Brain microvascular endothelial cell (primary cell): ENCODE measurements at regions not wholly inside any gene's neighbourhood (a gene's known extent, or its start where the extent isn't known, plus 50 kb on each side); places are given as distances from the start of the nearest gene placed in this dataset.

Experiments
- DNase-seq: peaks from one replicate; pipeline ENCODE4 v3.0.0-alpha.2; 2020
- H3K27ac ChIP-seq: fragments of 250-450 bp; sonication (Bioruptor Pico); 2 replicates; pipeline ENCODE4 v1.5.1; 2020; ENCODE audit warnings: mild to moderate bottlenecking, moderate library complexity
- H3K27me3 ChIP-seq: fragments of 250-450 bp; sonication (Bioruptor Pico); replicated peaks from 2 replicates; pipeline ENCODE4 v1.5.1; 2020; ENCODE audit warnings: mild to moderate bottlenecking
- H3K36me3 ChIP-seq: fragments of 250-450 bp; sonication (Bioruptor Pico); replicated peaks from 2 replicates; pipeline ENCODE4 v1.5.1; 2020; ENCODE audit warnings: mild to moderate bottlenecking
- H3K4me3 ChIP-seq: 2 replicates; pipeline ENCODE4 v1.5.1; 2011; ENCODE audit warnings: low read depth, mild to moderate bottlenecking, control low read depth, low read length, moderate library complexity
- in situ Hi-C: cut with HindIII; loops from 2 replicates; pipeline ENCODE4 v1.10.0; 2017; ENCODE audit warnings: low sequenced_read_pairs, low pct_ligation_motif_present
- TF ChIP-seq, protein P1 (sequence below): IDR thresholded peaks from 2 replicates; pipeline ENCODE4 v1.5.1; 2011; ENCODE audit warnings: low read depth, mild to moderate bottlenecking, moderate library complexity, low read length, control low read depth, inconsistent platforms; ENCODE audit errors: missing control alignments

DNA sequence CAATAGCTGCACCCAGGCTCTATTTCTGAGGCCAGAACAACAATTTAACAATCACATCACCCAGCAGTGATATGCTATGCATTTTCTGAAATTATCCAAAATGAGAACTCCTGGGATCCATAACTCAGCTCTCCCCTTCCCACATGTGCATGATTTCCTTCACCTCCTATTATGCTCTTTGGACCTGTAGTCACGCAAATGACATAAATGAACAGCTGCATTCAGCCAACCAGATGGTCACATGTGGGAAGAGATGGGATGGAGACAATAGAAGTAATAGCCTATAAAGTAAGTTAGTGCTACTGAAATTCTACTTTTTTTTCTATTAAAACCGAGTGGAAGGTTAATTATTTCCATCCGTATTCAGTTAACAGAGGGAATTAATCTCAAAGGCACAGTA, 662.1 kb upstream of the ID4 start:
- in situ Hi-C loops: no loop called here
- no peak overlapping the region for H3K4me3 ChIP-seq
- H3K27ac ChIP-seq: no peak overlapping the region
- TF ChIP-seq, protein P1, sequence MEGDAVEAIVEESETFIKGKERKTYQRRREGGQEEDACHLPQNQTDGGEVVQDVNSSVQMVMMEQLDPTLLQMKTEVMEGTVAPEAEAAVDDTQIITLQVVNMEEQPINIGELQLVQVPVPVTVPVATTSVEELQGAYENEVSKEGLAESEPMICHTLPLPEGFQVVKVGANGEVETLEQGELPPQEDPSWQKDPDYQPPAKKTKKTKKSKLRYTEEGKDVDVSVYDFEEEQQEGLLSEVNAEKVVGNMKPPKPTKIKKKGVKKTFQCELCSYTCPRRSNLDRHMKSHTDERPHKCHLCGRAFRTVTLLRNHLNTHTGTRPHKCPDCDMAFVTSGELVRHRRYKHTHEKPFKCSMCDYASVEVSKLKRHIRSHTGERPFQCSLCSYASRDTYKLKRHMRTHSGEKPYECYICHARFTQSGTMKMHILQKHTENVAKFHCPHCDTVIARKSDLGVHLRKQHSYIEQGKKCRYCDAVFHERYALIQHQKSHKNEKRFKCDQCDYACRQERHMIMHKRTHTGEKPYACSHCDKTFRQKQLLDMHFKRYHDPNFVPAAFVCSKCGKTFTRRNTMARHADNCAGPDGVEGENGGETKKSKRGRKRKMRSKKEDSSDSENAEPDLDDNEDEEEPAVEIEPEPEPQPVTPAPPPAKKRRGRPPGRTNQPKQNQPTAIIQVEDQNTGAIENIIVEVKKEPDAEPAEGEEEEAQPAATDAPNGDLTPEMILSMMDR: no peak
- no peak for DNase-seq
- H3K36me3 ChIP-seq: no peaks in the 10 kb centered on the region
- no peaks in the 10 kb centered on the region for H3K27me3 ChIP-seq

DNA sequence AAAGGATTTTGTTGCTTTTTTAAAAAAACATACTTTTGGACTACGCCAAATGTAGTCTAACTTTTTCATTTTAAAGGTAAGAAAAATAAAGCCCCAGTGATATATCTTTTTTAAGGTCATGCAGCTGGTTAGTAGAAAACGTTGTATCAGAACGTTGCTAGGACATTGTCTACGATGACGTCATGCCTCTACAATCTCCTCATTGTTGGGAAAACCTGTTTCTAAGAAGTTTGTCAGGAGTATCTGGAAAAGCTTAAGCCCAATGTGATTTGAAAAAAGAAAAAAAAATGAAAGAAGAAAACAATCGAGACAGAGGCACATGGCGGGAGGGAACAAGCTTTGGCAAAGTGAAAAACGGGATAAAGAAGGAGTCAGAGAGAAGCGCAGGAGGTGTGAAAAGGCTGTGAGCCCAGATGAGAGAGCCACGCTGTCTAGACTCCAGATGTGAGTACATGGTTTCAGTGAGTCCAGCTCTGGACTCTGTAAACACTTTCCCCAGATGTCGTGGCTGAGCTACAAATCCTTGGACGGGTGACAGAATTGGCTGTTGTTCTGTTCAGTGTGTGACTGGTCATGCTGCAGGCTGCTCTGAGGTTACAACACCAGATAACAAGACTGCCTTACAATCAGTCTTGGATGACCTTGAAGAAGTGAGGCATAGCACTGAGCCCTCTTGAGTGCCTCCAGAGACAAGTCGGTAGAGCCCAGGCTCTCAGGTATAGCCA, 656.7 kb upstream of the ID4 start:
- Histone ChIP-seq H3K36me3 (no peaks in the 10 kb centered on the region), H3K27ac (no peak overlapping the region), H3K4me3 (no peak overlapping the region), H3K27me3 (no peaks in the 10 kb centered on the region)
- DNase-seq: peak; percentile 35
- in situ Hi-C loops: no loop called here
- TF ChIP-seq, protein P1: no peak

DNA sequence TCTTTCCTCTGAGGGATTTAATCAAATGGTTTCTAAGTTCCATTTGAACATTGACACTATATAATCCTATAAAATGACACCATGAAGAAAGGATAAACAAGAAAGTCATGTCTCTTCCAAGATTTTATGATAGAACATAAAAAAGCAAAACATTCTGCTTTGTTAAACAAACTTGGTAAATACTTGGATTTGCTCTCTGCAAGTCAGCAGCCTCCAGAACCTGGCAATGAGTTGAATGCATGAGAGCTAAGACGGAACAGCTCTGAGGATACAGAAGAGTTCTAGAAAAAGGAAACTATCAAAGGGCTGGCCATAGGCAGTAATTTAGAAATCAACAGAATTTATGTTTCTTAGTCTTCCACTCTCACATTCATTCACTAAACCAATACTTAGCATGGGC, 656.0 kb upstream of the ID4 start:
- no peak for DNase-seq

DNA sequence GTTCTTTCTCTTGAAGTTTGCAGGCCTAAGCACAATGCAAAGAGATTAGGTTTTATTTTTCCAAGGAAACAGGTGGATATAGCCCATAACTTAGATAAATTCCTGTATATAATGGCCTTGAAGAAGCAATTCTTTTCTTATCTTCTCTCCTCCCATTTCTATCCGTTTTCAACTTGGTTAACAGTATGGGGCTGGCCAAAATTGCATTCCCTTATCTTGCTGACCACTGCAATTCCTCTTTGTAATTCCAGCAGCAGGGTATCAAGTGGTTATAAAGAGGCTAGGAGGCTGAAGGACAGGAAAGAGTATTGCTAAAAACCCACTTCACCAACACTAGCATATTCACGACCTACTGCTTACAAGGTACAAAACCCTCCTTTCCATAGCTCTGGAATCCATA, 643.5 kb upstream of the ID4 start:
- no peak overlapping the region for H3K27ac ChIP-seq
- H3K27me3 ChIP-seq: no peaks in the 10 kb centered on the region
- in situ Hi-C loops: no loop called here
- H3K36me3 ChIP-seq: no peaks in the 10 kb centered on the region
- TF ChIP-seq, protein P1: no peak
- no peak for DNase-seq
- H3K4me3 ChIP-seq: no peak overlapping the region

More for the DNA sequence above, 656.0 kb upstream of the ID4 start:
- Histone ChIP-seq H3K27ac (no peak overlapping the region), H3K36me3 (no peaks in the 10 kb centered on the region), H3K27me3 (no peaks in the 10 kb centered on the region), H3K4me3 (no peak overlapping the region)
- in situ Hi-C loops: no loop called here
- TF ChIP-seq, protein P1: no peak

DNA sequence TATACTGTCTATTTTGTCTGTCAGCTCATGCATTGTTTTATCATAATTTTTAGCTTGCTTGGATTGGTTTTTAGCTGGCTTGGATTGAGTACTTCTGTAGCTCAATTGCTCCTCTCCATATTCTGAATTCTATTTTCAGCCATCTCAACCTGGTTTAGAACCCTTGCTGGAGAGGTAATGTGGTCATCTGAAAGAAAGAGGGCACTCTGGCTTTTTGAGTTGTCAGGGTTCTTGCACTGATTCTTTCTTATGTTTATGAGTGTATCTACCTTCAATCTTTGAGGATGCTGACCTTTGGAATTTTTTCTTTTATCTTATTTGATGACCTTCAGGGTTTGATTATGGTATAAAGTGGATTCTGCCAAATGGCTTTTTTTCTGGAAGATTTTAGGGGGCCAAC, 632.7 kb upstream of the ID4 start:
- Histone ChIP-seq H3K27ac (no peak overlapping the region), H3K27me3 (no peaks in the 10 kb centered on the region), H3K36me3 (no peaks in the 10 kb centered on the region), H3K4me3 (no peak overlapping the region)
- no peak for DNase-seq
- TF ChIP-seq, protein P1: peak; percentile 13
- in situ Hi-C loops: no loop called here

DNA sequence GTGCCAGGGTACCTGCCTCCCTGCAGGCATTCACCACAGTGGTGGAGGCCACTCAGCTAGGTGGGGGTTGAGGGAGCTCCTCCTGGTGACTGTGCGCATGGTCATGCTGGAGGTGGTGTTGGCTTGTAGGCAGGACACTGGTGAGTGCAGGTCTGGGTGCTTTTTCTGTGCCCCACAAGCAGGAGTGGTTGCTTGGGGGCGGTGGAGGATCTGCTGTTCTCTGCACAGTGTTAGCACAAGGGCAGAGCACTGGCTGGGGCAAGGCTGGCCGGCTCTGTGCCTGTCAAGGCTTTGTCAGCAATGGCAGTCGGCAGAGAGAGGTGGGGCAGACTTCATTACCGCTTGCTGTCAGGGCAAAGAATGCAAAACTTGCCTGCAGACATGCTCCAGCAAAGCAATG, 632.1 kb upstream of the ID4 start:
- TF ChIP-seq, protein P1: no peak

More for the DNA sequence above, 632.1 kb upstream of the ID4 start:
- no peaks in the 10 kb centered on the region for H3K27me3 ChIP-seq
- in situ Hi-C loops: no loop called here
- H3K36me3 ChIP-seq: no peaks in the 10 kb centered on the region
- no peak for DNase-seq
- H3K27ac ChIP-seq: no peak overlapping the region
- H3K4me3 ChIP-seq: no peak overlapping the region
